GM23338 (cell line): ENCODE measurements at regions not wholly inside any gene's neighbourhood (a gene's known extent, or its start where the extent isn't known, plus 50 kb on each side); places are given as distances from the start of the nearest gene placed in this dataset.

ENCODE experiments used
- ATAC-seq: fragments of 200-7000 bp; cut with Tn5 transposase; 3 replicates; pipeline ENCODE4 v1.9.1; 2020
- DNase-seq: peaks from one replicate; pipeline ENCODE4 v3.0.0-alpha.2; 2015; ENCODE audit warnings: low spot score
- H2AFZ ChIP-seq: fragments of 200-600 bp; sonication (generic); 2 replicates; pipeline ENCODE4 v1.8.0; 2016; ENCODE audit warnings: antibody characterized with exemption, mild to moderate bottlenecking, moderate library complexity
- H3F3A ChIP-seq: fragments of 200-600 bp; sonication (generic); replicated peaks from 2 replicates; pipeline ENCODE4 v1.8.0; 2017; ENCODE audit warnings: antibody characterized with exemption, mixed run types, low read depth
- H3K27ac ChIP-seq: fragments of 200-600 bp; sonication (generic); 2 replicates; pipeline ENCODE4 v1.6.1; 2016; ENCODE audit warnings: low read depth
- H3K27me3 ChIP-seq: fragments of 200-600 bp; sonication (generic); 2 replicates; pipeline ENCODE4 v1.8.0; 2016; ENCODE audit warnings: mild to moderate bottlenecking, mixed run types, moderate library complexity; ENCODE audit not compliant: insufficient read depth
- H3K36me3 ChIP-seq: fragments of 200-600 bp; sonication (generic); 2 replicates; pipeline ENCODE4 v1.8.0; 2016; ENCODE audit warnings: mild to moderate bottlenecking; ENCODE audit not compliant: insufficient read depth
- H3K4me1 ChIP-seq: fragments of 200-600 bp; sonication (generic); 2 replicates; pipeline ENCODE4 v1.8.0; 2016; ENCODE audit warnings: mild to moderate bottlenecking, moderate library complexity; ENCODE audit not compliant: insufficient read depth
- H3K4me2 ChIP-seq: fragments of 200-600 bp; sonication (generic); 2 replicates; pipeline ENCODE4 v1.7.1; 2017; ENCODE audit warnings: mixed run types
- H3K4me3 ChIP-seq: fragments of 200-600 bp; sonication (generic); 2 replicates; pipeline ENCODE4 v1.6.1; 2016; ENCODE audit warnings: mixed run types
- H3K79me2 ChIP-seq: fragments of 200-600 bp; sonication (generic); replicated peaks from 2 replicates; pipeline ENCODE4 v1.8.0; 2017; ENCODE audit warnings: mild to moderate bottlenecking; ENCODE audit not compliant: insufficient read depth
- H3K9me2 ChIP-seq: fragments of 200-600 bp; sonication (generic); 2 replicates; pipeline ENCODE4 v1.8.0; 2017; ENCODE audit not compliant: insufficient read depth
- H4K20me1 ChIP-seq: fragments of 200-600 bp; sonication (generic); replicated peaks from 2 replicates; pipeline ENCODE4 v1.8.0; 2017; ENCODE audit warnings: mild to moderate bottlenecking; ENCODE audit not compliant: insufficient read depth
- H3K27ac Mint-ChIP-seq: 2 replicates; pipeline ENCODE4 v1.8.0; 2020; ENCODE audit warnings: inconsistent platforms, mild to moderate bottlenecking, moderate library complexity, mixed read lengths
- H3K27me3 Mint-ChIP-seq: 3 replicates; pipeline ENCODE4 v1.8.0; 2022; ENCODE audit warnings: low read depth, mild to moderate bottlenecking, moderate library complexity, mixed read lengths, inconsistent platforms; ENCODE audit not compliant: insufficient read depth, poor library complexity
- H3K36me3 Mint-ChIP-seq: 3 replicates; pipeline ENCODE4 v1.8.0; 2021; ENCODE audit warnings: low read depth, mild to moderate bottlenecking, inconsistent platforms, moderate library complexity, mixed read lengths
- H3K4me1 Mint-ChIP-seq: 3 replicates; pipeline ENCODE4 v1.8.0; 2020; ENCODE audit warnings: mild to moderate bottlenecking, inconsistent platforms, mixed read lengths
- H3K4me3 Mint-ChIP-seq: 3 replicates; pipeline ENCODE4 v1.8.0; 2021; ENCODE audit warnings: moderate library complexity, mild to moderate bottlenecking, inconsistent platforms, mixed read lengths
- H3K9me3 Mint-ChIP-seq: 3 replicates; pipeline ENCODE4 v1.8.0; 2020; ENCODE audit warnings: moderate library complexity, mild to moderate bottlenecking, inconsistent platforms, mixed read lengths
- EZH2 ChIP-seq: fragments of 200-600 bp; sonication (generic); IDR thresholded peaks from one replicate; pipeline ENCODE4 v1.8.0; 2017; ENCODE audit warnings: antibody characterized with exemption, mild to moderate bottlenecking, low read depth; ENCODE audit not compliant: unreplicated experiment
- JUNB ChIP-seq: IDR thresholded peaks from one replicate; pipeline ENCODE4 v1.6.1; 2016; ENCODE audit warnings: antibody characterized with exemption; ENCODE audit not compliant: unreplicated experiment
- NANOG ChIP-seq: IDR thresholded peaks from 2 replicates; pipeline ENCODE4 v1.6.1; 2016; ENCODE audit warnings: antibody characterized with exemption, borderline replicate concordance
- POLR2AphosphoS5 ChIP-seq: IDR thresholded peaks from 2 replicates; pipeline ENCODE4 v1.6.1; 2016; ENCODE audit warnings: antibody characterized with exemption, low read depth
- REST ChIP-seq: IDR thresholded peaks from one replicate; pipeline ENCODE4 v1.6.1; 2018; ENCODE audit warnings: antibody characterized with exemption; ENCODE audit not compliant: unreplicated experiment
- STAT1 ChIP-seq: IDR thresholded peaks from one replicate; pipeline ENCODE4 v1.6.1; 2016; ENCODE audit warnings: antibody characterized with exemption; ENCODE audit not compliant: unreplicated experiment
- ZNF114 ChIP-seq: fragments of 250-450 bp; sonication (Bioruptor Pico); IDR thresholded peaks from 2 replicates; pipeline ENCODE4 v1.5.0; 2020; ENCODE audit warnings: mild to moderate bottlenecking, moderate library complexity
- ZNF331 ChIP-seq: fragments of 250-450 bp; sonication (Bioruptor Pico); IDR thresholded peaks from 2 replicates; pipeline ENCODE4 v1.5.0; 2020; ENCODE audit warnings: low read depth, mild to moderate bottlenecking, moderate library complexity
- TF ChIP-seq, protein P1 (sequence below): fragments of 250-450 bp; sonication (Bioruptor Pico); IDR thresholded peaks from 2 replicates; pipeline ENCODE4 v1.5.0; 2020; ENCODE audit warnings: mild to moderate bottlenecking, moderate library complexity

- TF ChIP-seq, protein P1, sequence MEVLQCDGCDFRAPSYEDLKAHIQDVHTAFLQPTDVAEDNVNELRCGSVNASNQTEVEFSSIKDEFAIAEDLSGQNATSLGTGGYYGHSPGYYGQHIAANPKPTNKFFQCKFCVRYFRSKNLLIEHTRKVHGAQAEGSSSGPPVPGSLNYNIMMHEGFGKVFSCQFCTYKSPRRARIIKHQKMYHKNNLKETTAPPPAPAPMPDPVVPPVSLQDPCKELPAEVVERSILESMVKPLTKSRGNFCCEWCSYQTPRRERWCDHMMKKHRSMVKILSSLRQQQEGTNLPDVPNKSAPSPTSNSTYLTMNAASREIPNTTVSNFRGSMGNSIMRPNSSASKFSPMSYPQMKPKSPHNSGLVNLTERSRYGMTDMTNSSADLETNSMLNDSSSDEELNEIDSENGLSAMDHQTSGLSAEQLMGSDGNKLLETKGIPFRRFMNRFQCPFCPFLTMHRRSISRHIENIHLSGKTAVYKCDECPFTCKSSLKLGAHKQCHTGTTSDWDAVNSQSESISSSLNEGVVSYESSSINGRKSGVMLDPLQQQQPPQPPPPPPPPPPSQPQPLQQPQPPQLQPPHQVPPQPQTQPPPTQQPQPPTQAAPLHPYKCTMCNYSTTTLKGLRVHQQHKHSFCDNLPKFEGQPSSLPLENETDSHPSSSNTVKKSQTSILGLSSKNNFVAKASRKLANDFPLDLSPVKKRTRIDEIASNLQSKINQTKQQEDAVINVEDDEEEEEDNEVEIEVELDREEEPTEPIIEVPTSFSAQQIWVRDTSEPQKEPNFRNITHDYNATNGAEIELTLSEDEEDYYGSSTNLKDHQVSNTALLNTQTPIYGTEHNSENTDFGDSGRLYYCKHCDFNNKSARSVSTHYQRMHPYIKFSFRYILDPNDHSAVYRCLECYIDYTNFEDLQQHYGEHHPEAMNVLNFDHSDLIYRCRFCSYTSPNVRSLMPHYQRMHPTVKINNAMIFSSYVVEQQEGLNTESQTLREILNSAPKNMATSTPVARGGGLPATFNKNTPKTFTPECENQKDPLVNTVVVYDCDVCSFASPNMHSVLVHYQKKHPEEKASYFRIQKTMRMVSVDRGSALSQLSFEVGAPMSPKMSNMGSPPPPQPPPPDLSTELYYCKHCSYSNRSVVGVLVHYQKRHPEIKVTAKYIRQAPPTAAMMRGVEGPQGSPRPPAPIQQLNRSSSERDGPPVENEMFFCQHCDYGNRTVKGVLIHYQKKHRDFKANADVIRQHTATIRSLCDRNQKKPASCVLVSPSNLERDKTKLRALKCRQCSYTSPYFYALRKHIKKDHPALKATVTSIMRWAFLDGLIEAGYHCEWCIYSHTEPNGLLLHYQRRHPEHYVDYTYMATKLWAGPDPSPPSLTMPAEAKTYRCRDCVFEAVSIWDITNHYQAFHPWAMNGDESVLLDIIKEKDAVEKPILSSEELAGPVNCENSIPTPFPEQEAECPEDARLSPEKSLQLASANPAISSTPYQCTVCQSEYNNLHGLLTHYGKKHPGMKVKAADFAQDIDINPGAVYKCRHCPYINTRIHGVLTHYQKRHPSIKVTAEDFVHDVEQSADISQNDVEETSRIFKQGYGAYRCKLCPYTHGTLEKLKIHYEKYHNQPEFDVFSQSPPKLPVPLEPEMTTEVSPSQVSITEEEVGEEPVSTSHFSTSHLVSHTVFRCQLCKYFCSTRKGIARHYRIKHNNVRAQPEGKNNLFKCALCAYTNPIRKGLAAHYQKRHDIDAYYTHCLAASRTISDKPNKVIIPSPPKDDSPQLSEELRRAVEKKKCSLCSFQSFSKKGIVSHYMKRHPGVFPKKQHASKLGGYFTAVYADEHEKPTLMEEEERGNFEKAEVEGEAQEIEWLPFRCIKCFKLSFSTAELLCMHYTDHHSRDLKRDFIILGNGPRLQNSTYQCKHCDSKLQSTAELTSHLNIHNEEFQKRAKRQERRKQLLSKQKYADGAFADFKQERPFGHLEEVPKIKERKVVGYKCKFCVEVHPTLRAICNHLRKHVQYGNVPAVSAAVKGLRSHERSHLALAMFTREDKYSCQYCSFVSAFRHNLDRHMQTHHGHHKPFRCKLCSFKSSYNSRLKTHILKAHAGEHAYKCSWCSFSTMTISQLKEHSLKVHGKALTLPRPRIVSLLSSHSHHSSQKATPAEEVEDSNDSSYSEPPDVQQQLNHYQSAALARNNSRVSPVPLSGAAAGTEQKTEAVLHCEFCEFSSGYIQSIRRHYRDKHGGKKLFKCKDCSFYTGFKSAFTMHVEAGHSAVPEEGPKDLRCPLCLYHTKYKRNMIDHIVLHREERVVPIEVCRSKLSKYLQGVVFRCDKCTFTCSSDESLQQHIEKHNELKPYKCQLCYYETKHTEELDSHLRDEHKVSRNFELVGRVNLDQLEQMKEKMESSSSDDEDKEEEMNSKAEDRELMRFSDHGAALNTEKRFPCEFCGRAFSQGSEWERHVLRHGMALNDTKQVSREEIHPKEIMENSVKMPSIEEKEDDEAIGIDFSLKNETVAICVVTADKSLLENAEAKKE (CRISPR knock-in tag) = no peak
- TF ChIP-seq ZNF331 (CRISPR knock-in tag) = no peak
- no peak for TF ChIP-seq ZNF114
- TF ChIP-seq POLR2AphosphoS5 = no peak
- TF ChIP-seq EZH2 = no peak
- TF ChIP-seq JUNB = no peak
- no peak for TF ChIP-seq STAT1
- TF ChIP-seq NANOG = no peak
Measured at GRCh38 chr22:26851125-26851524, 193.7 kb downstream of the MIAT start (continued).

- TF ChIP-seq POLR2AphosphoS5 (no peak), REST (peak; percentile 90)
- DNase-seq (peak; percentile 89), ATAC-seq (peak; percentile 97)
- H3K27ac Mint-ChIP-seq = no peak overlapping the region
- H3K4me3 Mint-ChIP-seq = no peak overlapping the region
- Histone ChIP-seq H3K27ac (no peak overlapping the region), H3K4me1 (no peaks in the 10 kb centered on the region), H4K20me1 (no peaks in the 10 kb centered on the region), H3K27me3 (no peaks in the 10 kb centered on the region), H2AFZ (no peak overlapping the region), H3K9me2 (no peaks in the 10 kb centered on the region), H3F3A (no peaks in the 10 kb centered on the region), H3K36me3 (no peaks in the 10 kb centered on the region), H3K79me2 (no peaks in the 10 kb centered on the region), H3K4me3 (no peak overlapping the region), H3K4me2 (no peak overlapping the region)
- peaks cover 1% of the 10 kb centered on the region for H3K27me3 Mint-ChIP-seq
- H3K4me1 Mint-ChIP-seq = peaks cover 5% of the 10 kb centered on the region; the same call in 1 of the 3 replicates
- H3K36me3 Mint-ChIP-seq = no peaks in the 10 kb centered on the region
- H3K9me3 Mint-ChIP-seq = no peaks in the 10 kb centered on the region
Measured at GRCh38 chr22:26852176-26852575, 194.8 kb downstream of the MIAT start.
